HG02588 (cell line): ENCODE measurements at regions not wholly inside any gene's neighbourhood (a gene's known extent, or its start where the extent isn't known, plus 50 kb on each side); places are given as distances from the start of the nearest gene placed in this dataset.
A peak's percentile ranks its signal among the peaks of the same experiment; 100 is the strongest.
"Not testable (repeated sequence)": the region's sequence is repeated elsewhere in the genome, so short reads cannot be mapped to it uniquely, and the experiment has no call there.

Experiments
- ATAC-seq: cut with Tn5 transposase; IDR thresholded peaks from one replicate; pipeline ENCODE4 v1.9.1; 2021; ENCODE audit warnings: mild to moderate bottlenecking, moderate library complexity; ENCODE audit not compliant: unreplicated experiment

DNA sequence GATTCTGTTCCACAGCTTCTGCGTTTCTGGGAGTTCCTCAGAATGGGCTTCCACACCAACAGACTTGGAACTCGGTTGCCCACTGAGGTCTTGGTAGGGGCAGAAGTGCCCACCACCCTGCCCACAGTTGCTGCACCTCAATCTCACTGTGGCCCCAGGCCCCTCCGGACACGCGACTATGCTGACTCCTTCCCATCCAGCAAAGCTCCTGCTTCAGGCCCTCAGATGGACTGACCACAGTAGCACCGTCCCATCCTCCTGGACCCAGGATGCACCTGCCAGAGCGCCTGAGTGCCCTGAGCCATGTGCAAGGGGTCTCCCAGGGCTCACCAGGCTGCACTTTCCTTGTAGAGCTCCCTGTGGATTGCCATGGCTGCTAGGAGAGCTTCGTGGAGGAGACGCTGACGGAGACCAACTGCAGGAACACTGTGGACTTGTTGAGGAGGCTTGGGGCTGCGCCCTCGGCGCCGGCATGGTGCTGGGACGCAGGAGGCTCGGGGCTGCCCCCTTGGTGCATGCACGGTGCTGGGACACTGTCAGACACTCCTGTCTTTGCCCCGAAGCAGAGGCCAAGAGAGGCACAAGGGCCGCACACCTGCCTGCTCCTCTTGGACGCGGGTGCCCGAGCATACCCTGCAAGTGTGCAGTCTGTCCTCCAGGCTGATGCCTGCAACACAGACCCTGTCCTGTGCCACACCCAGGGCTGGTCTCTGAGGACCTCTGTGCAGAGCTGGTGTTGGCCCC is 201.3 kb downstream of the LIPI start:
- not testable (repeated sequence) for ATAC-seq

DNA sequence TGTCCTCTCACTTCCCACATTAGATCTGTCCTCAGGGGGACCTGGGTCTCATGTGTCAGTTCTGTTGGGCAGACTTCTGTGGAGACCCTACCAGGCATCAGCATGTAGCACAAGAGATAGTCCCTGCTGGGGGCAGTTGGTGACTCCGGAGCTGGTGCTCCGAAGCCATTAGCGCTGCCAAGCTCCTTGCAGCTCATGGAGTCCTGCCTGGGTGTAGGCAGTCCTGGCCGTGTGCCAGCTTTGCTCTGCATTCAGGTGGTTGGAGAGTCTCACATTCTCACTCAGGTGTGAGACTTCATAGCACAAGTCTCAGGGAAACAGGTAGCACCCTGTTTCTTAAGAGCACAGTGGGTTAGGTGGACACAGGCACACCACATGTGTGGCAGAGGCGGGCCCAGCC is 202.3 kb downstream of the LIPI start:
- ATAC-seq: not testable (repeated sequence)

DNA sequence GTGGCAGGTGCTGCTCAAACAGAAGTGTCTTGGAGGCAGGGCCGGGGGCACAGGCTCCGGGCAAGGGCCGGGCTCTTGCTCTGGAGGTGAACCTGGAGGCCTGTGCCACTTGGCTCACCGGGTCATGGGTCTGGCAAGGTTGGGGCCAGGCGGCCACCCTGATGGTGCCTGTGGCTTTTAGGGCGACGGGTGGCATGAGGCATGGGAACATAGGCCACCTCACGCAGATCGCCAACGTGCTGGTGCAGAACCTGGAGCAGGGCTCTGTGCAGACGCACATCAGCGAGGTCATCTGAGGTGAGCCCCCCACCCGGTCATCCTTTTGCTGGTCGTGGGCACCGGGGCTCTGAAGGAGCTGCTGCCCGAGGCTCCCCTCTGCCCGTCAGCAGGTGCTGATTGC is 202.7 kb downstream of the LIPI start:
- ATAC-seq: not testable (repeated sequence)

DNA sequence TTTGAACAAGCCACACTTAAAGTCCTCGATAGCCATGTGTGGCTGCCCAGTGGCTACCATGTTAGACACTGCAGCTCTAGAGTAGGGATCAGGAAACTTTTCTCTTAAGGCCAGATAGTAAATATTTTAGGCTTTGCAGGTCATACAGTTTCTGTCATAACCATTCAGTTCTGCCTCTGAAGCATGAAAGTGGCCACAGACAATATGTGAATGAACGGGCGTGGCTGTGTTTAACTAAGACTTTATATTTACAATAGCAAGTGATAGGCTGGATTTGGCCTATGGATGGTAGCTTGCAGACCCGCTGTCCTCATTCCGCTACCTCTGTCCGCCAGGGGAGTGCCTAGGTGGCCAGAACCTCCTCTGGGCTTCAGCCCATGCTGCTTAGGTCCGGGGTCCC is 204.6 kb downstream of the LIPI start:
- ATAC-seq: not testable (repeated sequence)

DNA sequence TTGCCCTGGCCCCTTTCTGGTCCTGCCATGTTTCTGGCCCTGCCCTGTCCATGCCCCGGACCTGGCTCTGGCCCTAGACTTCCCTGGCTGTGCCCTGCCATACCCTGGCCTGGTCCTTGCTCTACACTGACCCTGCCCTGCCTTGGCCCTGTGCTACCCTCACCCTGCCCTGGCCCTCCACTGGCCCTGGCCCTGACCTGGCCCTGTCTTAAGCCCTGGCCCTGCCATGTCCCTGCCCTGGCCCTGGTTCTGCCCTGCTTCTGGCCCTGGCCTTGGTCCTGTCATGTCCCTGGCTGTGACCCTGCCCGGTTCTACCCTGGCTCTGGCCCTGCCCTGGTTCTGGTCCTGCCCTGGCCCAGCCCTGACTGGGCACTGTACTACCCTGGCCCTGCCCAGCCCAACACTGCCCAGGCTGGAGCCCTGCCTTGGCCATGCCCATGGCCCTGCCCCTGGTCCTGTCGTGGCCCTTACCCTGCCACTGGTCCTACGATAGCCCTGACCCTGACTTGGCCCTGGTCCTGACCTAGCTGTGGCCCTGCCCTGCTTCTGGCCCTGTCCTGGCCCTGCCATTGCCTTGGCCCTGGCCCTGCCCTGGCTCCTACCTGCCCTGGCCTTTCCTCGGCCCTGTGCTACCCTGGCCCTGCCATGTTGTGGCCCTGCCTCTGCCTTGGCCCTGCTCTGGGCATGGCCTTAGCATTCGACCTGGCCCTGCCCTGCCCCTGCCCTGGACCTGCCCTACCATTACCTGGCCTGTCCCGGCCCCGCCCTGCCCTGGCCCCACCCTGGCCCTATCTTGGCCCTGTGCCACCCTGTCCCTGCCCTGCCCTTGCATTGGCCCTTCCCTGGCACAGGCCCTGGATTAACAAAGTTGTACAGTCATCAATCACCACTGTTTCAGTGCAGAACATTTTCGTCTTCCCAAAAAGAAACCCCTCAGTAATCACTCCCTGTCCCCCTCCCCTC is 223.5 kb downstream of the LIPI start:
- not testable (repeated sequence) for ATAC-seq

DNA sequence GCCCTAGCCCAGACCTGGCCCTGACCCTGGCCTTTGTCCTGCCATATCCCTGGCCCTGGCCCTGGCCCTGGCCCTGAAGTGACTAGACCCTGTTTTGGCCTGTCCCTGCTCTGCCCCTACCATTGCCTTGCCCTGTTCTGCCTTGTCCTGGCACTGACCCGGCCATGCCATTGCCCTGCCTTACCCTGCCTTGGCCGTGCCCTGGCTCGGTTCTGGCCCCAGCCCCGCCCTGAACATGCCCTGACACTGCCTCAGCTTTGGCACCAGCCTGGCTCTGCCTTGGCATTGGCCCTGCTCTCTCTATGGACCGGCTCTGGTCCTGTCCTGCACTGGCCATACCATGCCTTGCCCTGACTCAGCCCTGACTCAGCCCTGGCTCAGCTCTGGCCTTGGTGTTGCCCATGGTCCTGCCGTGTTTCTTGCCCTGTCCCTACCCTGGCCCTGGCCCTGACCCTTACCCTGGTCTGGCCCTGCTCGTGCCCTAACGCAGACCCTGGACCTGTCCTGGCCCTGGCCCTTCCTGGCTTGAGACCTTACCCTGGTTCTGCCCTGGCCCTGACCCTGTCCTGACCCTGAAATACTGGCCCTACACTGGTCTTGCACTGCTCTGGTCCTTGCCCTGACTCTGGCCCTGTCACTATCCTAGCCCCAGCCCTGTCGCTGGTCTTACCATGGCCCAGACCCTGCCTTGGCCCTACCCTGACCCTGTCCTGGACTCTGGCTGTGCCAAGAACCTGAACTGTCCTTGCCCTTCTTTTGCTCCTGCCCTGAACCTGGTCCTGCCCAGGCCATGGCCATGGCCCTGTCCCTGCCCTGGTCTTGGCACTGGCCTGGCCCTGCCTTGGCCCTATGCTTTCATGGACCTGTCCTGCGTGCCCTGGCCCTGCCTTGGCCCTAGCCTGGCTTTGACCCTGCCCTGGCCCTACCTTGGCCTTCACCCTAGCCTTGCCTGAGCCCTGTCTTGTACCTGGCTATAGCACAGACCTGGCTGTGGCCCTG is 224.6 kb downstream of the LIPI start:
- ATAC-seq: not testable (repeated sequence)

DNA sequence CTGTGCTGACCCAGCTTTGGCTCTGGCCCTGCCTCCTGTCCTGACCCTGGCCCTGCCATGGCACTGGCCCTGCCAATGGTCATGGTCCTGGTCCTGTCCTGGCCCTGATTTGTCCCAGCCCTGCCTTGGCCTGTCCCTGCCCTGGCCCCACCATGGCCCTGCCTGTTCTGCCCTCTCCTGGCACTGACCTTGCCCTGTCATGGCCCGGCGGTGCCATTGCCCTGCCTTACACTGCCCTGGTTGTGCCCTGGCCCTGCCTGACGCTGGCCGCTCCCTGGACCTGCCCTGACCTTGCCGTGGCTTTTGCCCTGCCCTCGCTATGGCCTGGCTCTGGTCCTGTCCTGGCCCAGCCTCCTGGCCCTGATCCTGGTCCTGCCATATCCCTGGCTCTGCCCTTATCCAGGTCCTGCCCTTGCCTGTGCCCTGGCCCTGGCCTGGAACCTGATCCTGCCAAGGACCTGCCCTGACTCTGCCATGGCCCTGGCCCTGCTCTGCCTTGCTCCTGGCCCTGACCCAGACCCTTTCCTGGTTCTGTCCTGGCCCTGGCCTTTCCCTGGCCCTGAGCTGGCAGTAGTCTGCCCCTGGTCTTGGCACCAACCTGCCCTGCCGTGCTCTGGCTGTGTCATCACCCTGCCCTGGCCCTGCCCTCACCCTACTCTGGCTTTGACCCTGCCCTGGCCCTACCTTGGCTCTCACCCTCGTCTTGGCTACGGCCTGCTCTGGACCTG is 225.5 kb downstream of the LIPI start:
- not testable (repeated sequence) for ATAC-seq

DNA sequence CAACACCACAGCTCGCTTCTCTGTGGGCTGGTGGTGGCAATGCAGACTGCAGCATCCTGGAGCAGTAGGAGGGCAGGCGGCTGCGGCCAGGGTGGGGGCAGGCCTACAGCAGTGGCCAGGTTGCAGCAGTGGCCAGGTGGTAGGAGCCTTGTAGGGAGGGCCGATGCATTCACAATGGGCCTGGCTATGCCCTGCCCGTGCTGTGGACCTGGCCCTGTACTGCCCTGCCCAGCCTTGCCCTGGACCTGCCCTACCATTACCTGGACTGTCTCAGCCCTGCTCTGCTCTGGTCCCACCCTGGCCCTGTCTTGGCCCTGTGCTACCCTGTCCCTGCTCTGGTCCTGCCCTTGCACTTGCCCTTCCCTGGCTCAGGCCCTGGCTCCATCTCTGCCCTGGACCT is 226.0 kb downstream of the LIPI start:
- ATAC-seq: not testable (repeated sequence)

DNA sequence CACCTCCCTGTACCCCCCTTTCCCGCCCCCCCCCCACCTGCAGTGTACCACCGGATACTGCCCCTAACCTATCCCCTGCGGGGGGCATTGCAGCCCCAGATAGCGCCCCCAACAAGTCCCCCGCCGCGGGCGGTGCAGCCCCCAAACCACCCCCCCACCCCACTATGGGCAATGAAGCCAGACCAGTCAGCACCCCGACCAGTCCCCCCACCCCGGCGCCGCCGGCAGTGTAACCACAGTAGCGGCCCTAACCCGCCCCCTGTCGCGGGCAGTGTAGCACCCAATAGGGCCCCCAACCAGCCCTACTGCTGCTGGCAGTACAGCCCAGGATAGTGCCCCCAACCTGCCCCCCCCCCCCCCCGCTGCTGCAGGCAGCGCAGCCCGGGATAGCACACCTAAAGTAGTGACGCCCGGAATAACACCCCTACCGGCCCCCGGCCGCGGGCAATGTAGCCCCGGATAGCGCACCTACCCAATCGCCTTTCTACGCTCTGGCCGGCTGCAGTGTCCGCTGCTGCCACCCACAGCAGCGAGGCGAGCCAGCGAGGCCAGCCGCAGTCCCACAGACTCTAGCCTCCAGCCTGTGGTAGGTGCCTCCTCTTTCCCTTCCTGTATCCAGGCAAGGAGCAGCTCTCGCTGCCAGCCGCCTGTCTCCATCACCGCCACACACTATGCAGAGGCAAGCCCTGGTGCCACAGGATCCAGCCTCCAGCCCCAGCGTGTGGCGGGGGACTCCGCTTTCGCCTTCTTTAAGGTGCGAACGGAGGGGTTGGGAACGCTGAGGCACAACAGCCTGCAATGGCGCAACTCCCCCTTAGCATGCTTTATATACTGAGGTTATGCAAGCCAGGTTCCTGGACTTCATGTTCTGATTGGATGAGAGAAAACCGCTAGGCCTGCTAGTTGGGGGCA is 229.3 kb downstream of the LIPI start:
- ATAC-seq: not testable (repeated sequence)

DNA sequence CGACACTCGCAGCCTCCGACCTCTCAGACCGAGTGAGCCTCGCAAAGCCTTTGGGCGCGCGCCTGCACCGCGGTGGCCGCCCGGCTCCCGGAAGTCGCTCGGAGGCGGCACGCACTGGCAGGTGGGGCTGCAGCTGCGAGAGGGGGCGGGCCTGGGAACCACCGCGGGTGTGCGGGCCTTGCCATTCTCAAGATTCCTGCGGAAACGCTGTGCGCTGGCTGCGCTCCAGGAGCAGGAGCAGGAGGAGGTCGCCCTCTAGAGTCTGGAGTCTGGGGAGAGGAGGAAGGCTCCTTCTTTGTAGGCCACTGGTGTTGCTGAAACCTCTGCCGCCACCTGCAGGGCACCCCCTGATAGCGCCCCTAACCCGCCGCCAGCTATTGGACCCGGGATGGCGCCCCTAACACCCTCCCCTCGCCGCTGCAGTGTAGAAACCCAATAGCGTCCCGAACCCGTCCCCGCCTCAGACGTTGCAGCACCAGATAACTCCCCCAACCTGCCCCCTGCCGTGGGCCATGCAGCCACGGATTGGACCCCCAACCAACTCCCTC is 230.6 kb downstream of the LIPI start:
- ATAC-seq: peak; percentile 93

DNA sequence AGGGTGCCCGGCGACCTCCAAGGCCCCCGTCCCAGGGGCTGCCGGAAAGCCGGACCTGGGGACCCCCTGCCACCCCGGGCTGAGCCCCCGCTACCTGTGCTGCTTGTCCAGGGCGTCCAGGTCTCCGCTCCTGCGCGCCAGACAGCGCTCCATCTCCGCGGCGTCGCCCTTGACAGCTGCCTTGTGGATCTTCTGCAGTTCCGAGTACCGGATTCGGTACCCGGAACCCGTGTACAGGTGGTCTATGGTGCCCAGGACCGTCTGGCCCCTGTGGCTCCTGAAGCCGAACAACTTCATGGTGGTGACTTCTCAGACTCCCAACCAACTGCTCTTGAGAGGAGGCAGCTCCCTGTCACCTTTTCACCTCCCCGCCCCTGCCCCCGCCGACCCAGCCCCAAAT is 231.1 kb downstream of the LIPI start:
- ATAC-seq: peak; percentile 17

DNA sequence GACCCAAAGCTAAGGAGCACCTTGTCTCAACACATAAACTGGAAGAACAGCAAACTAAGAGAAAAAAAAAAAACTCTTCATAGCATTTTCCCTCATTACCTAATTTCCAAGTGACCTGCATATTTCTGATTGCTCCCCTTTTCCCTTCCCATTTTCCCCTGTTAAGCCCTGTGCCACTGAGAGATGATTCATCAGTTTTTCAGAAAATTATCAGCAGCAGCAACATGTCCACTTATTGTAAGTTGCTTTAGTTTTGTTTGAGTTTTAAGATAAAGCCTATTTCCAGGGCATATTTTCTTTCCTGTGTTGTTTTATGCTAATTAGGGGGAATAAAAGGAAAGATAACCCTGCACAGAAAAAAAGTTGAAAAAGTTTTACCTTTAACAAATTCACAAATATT is 236.2 kb downstream of the LIPI start:
- ATAC-seq: not testable (repeated sequence)

DNA sequence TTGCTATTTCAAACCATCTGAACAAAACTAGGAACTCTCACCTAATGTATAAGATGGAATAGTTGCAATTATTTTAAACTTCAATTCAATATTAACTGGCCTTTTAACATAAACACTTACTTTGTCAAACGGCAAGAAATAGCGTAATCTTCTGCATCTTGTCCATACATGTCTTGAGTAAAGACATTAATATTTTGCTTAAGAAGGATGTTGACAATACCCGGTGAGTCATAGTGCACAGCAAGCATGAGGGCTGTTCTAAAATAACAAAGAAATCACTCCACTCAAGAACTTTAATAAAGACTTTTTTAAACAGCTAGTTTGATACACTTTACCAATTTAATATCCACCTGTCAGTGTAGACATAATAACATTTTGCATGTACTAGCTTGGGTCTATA is 240.9 kb downstream of the LIPI start:
- ATAC-seq: not testable (repeated sequence)

DNA sequence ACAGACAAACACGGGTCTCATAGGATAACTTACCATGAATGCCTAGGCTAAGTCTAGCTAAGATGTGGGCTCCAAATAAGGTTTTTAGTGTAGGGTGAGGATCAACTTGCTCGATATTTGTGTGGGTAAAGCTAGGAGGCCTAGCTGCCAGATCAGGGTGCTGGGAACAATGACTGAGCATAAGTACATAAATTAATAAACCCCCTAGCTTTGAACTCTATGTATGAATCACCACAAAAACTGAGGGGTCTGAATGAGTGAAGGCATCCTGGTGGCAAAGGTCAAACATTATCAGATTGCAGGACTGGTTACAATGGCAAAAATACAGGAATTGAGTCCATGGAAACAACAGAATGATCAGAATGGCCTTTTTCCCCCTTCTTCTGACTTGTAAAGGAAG is 241.8 kb downstream of the LIPI start:
- not testable (repeated sequence) for ATAC-seq

DNA sequence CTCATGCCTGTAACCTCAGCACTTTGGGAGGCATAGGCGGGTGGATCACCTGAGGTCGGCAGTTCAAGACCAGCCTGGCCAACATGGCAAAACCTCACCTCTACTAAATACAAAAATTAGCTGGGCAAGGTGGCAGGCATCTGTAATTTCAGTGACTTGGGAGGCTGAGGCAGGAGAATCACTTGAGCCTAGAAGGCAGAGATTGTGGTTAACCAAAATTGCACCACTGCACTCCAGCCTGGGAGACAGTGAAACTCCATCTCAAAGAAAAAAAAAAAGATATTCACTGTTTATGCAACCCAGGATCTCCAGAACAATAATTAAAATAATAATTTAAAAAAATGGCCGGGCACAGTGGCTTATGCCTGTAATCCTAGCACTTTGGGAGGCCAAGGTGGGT is 247.5 kb downstream of the LIPI start:
- ATAC-seq: not testable (repeated sequence)

DNA sequence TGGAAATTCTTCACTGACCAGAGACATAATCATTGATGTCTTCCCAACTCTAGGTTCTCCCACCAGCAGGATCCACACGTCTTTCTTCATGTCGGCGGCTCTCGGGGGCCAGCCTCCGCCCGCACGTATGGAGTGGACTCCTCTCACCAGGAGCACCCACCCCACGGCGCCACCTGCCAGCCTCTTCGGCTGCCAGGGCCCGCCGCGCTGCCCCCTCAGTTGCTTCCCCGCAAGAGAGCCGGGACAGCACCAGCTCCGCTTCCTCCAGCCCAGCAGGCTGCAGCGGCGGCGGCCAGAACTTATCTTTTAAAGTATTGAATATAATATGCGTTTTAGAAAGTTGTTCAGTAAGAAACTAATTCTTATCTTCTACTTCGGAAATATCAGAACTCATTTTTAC is 273.5 kb downstream of the LIPI start:
- ATAC-seq: no peak

DNA sequence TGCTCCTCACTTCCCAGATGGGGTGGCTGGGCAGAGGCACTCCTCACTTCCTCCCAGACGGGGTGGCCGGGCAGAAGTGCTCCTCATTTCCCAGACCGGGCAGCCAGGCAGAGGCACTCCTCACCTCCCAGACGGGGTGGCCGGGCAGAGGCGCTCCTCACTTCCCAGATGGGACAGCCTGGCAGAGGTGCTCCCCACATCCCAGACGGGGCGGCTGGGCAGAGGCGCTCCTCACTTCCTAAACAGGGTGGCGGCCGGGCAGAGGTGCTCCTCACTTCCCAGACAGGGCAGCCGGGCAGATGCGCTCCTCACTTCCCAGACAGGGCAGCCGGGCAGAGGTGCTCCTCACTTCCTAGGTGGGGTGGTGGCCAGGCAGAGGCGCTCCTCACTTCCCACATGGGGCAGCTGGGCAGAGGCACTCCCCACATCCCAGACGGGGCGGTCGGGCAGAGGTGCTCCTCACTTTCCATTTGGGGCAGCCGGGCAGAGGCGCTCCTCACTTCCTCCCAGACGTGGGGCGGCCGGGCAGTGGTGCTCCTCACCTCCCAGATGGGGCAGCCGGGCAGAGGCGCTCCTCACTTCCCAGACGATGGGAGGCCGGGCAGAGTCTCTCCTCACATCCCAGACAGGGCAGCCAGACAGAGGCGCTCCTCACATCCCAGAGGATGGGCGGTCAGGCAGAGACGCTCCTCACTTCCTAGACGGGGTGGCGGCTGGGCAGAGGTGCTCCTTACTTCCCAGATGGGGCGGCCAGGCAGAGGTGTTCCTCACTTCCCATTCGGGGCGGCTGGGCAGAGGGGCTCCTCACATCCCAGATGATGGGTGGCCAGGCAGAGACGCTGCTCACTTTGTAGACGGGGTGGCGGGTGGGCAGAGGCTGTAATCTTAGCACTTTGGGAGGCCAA is 274.5 kb downstream of the LIPI start:
- ATAC-seq: not testable (repeated sequence)
